Stimulated activated CD4-positive, alpha-beta T cell treated with anti-CD3 and anti-CD28 coated beads, Interleukin-15, amount 100 ng/mL, for 24 hours (primary cell): ENCODE measurements at regions not wholly inside any gene's neighbourhood (a gene's known extent, or its start where the extent isn't known, plus 50 kb on each side); places are given as distances from the start of the nearest gene placed in this dataset.
A peak's percentile ranks its signal among the peaks of the same experiment; 100 is the strongest.

ENCODE experiments used
- DNase-seq: peaks from one replicate; pipeline ENCODE4 v3.0.0-alpha.2; 2020

- no peak for DNase-seq
Measured at GRCh38 chr15:97210277-97210676, 750.2 kb upstream of the ARRDC4 start.

GRCh38 chr15:97215629-97216028 lies 744.9 kb upstream of the ARRDC4 start:
- no peak for DNase-seq

GRCh38 chr15:97224191-97224641 lies 736.3 kb upstream of the ARRDC4 start:
- DNase-seq = no peak

GRCh38 chr15:97234851-97235610 lies 725.5 kb upstream of the ARRDC4 start:
- DNase-seq = peak; percentile 46

GRCh38 chr15:97235611-97235985 lies 724.9 kb upstream of the ARRDC4 start:
- no peak for DNase-seq

GRCh38 chr15:97236140-97236539 lies 724.4 kb upstream of the ARRDC4 start:
- DNase-seq = no peak

GRCh38 chr15:97237160-97237559 lies 723.3 kb upstream of the ARRDC4 start:
- no peak for DNase-seq

GRCh38 chr15:97248376-97248775 lies 712.1 kb upstream of the ARRDC4 start:
- no peak for DNase-seq

- DNase-seq = no peak
Measured at GRCh38 chr15:97259943-97260342, 700.6 kb upstream of the ARRDC4 start.

- DNase-seq = no peak
Measured at GRCh38 chr15:97301166-97301565, 659.3 kb upstream of the ARRDC4 start.

- DNase-seq = no peak
Measured at GRCh38 chr15:97316362-97316761, 644.1 kb upstream of the ARRDC4 start.

GRCh38 chr15:97317163-97317562 lies 643.3 kb upstream of the ARRDC4 start:
- DNase-seq = no peak

GRCh38 chr15:97319291-97319690 lies 641.2 kb upstream of the ARRDC4 start:
- DNase-seq = no peak

GRCh38 chr15:97346221-97346620 lies 614.3 kb upstream of the ARRDC4 start:
- DNase-seq = no peak

- DNase-seq = no peak
Measured at GRCh38 chr15:97350813-97351212, 609.7 kb upstream of the ARRDC4 start.

- no peak for DNase-seq
Measured at GRCh38 chr15:97383516-97383915, 577.0 kb upstream of the ARRDC4 start.

GRCh38 chr15:97386940-97387339 lies 573.6 kb upstream of the ARRDC4 start:
- DNase-seq = no peak

- DNase-seq = no peak
Measured at GRCh38 chr15:97401195-97401594, 559.3 kb upstream of the ARRDC4 start.

GRCh38 chr15:97401970-97402369 lies 558.5 kb upstream of the ARRDC4 start:
- no peak for DNase-seq

- no peak for DNase-seq
Measured at GRCh38 chr15:97406841-97407240, 553.7 kb upstream of the ARRDC4 start.

- DNase-seq = no peak
Measured at GRCh38 chr15:97410897-97411575, 549.5 kb upstream of the ARRDC4 start.

- no peak for DNase-seq
Measured at GRCh38 chr15:97420130-97420529, 540.4 kb upstream of the ARRDC4 start.

- no peak for DNase-seq
Measured at GRCh38 chr15:97425596-97425995, 534.9 kb upstream of the ARRDC4 start.

GRCh38 chr15:97443101-97443500 lies 517.4 kb upstream of the ARRDC4 start:
- no peak for DNase-seq

- DNase-seq = no peak
Measured at GRCh38 chr15:97446138-97446537, 514.4 kb upstream of the ARRDC4 start.
